IMR-90 (cell line): ENCODE measurements at regions not wholly inside any gene's neighbourhood (a gene's known extent, or its start where the extent isn't known, plus 50 kb on each side); places are given as distances from the start of the nearest gene placed in this dataset.

ENCODE experiments used
- ATAC-seq: fragments of 200-7000 bp; cut with Tn5 transposase; 2 replicates; pipeline ENCODE4 v1.9.1; 2020; ENCODE audit warnings: low read depth, mild to moderate bottlenecking, moderate library complexity
- BruUV-seq: library from RNA; stranded (reverse); fragments of 400-500 nt; replicated peaks from 2 replicates; lab custom pipeline; 2021; lab: Mats Ljungman, UMichigan
- CTCF ChIA-PET: fragments of 300-600 bp; formaldehyde crosslinking; extraction: SDS; loops from one replicate; lab custom pipeline; 2021; ENCODE audit warnings: antibody characterized with exemption; lab: Yijun Ruan, JAX
- POLR2A ChIA-PET: fragments of 300-600 bp; sonication (Branson Sonifier 250); formaldehyde crosslinking; loops from one replicate; lab custom pipeline; 2022; ENCODE audit warnings: antibody characterized with exemption; ENCODE audit not compliant: unreplicated experiment; lab: Charles Lee
- DNase-seq: peaks from one replicate; pipeline ENCODE4 v3.0.0; 2013
- H2AFZ ChIP-seq: replicated peaks from 2 replicates; pipeline ENCODE3; 2013; ENCODE audit warnings: low read length, mild to moderate bottlenecking; ENCODE audit not compliant: poor library complexity
- H2AK5ac ChIP-seq: 2 replicates; pipeline ENCODE4 v1.6.1; 2013; ENCODE audit warnings: low read depth, low read length, inconsistent platforms
- H2AK9ac ChIP-seq: replicated peaks from 2 replicates; pipeline ENCODE3; 2013; ENCODE audit warnings: mild to moderate bottlenecking, low read depth, low read length, moderate library complexity; ENCODE audit not compliant: poor library complexity
- H2BK120ac ChIP-seq: 2 replicates; pipeline ENCODE4 v1.6.1; 2013; ENCODE audit warnings: low read depth, low read length, inconsistent platforms
- H2BK15ac ChIP-seq: 3 replicates; pipeline ENCODE4 v1.6.1; 2013; ENCODE audit warnings: low read depth, low read length, inconsistent platforms
- H2BK20ac ChIP-seq: 2 replicates; pipeline ENCODE4 v1.6.1; 2013; ENCODE audit warnings: low read depth, mild to moderate bottlenecking, inconsistent platforms, low read length, moderate library complexity
- H2BK5ac ChIP-seq: 2 replicates; pipeline ENCODE4 v1.6.1; 2013; ENCODE audit warnings: mild to moderate bottlenecking, low read depth, low read length, inconsistent platforms; ENCODE audit not compliant: poor library complexity, severe bottlenecking
- H3K14ac ChIP-seq: replicated peaks from 2 replicates; pipeline ENCODE4 v1.6.1; 2013; ENCODE audit warnings: low read depth, low read length, inconsistent platforms
- H3K18ac ChIP-seq: 2 replicates; pipeline ENCODE4 v1.6.1; 2013; ENCODE audit warnings: low read depth, low read length, control low read depth
- H3K23ac ChIP-seq: 2 replicates; pipeline ENCODE4 v1.6.1; 2013; ENCODE audit warnings: low read depth, low read length, inconsistent platforms
- H3K27ac ChIP-seq: 2 replicates; pipeline ENCODE4 v1.5.1; 2013; ENCODE audit warnings: mild to moderate bottlenecking, control low read depth, low read length; ENCODE audit not compliant: insufficient read depth
- H3K27me3 ChIP-seq: 2 replicates; pipeline ENCODE4 v1.6.1; 2013; ENCODE audit warnings: low read length; ENCODE audit not compliant: control insufficient read depth, insufficient read depth
- H3K36me3 ChIP-seq: 2 replicates; pipeline ENCODE4 v1.6.1; 2013; ENCODE audit warnings: low read length, mixed read lengths; ENCODE audit not compliant: control insufficient read depth, insufficient read depth
- H3K4ac ChIP-seq: 2 replicates; pipeline ENCODE4 v1.6.1; 2013; ENCODE audit warnings: low read depth, low read length, inconsistent platforms
- H3K4me1 ChIP-seq: 2 replicates; pipeline ENCODE4 v1.6.1; 2013; ENCODE audit warnings: low read length, mixed read lengths; ENCODE audit not compliant: control insufficient read depth, insufficient read depth
- H3K4me2 ChIP-seq: 2 replicates; pipeline ENCODE4 v1.6.1; 2013; ENCODE audit warnings: low read depth, mild to moderate bottlenecking, control low read depth, low read length, moderate library complexity
- H3K4me3 ChIP-seq: 2 replicates; pipeline ENCODE4 v1.5.1; 2013; ENCODE audit warnings: low read depth, mild to moderate bottlenecking, control low read depth, low read length, moderate library complexity; ENCODE audit not compliant: insufficient read depth
- H3K56ac ChIP-seq: 2 replicates; pipeline ENCODE4 v1.6.1; 2013; ENCODE audit warnings: low read length, inconsistent platforms; ENCODE audit not compliant: insufficient read depth; ENCODE audit errors: extremely low read depth
- H3K79me1 ChIP-seq, 2 experiments: 2 replicates each; pipeline ENCODE4 v1.6.1; 2013; ENCODE audit warnings: low read length in 2 of 2, inconsistent platforms in 1 of 2, low read depth in 1 of 2
- H3K9ac ChIP-seq: 2 replicates; pipeline ENCODE4 v1.6.1; 2013; ENCODE audit warnings: low read depth, low read length, control low read depth
- H3K9me1 ChIP-seq: 2 replicates; pipeline ENCODE4 v1.6.1; 2013; ENCODE audit warnings: low read length, inconsistent platforms; ENCODE audit not compliant: insufficient read depth
- H3K9me3 ChIP-seq: 2 replicates; pipeline ENCODE4 v1.6.1; 2013; ENCODE audit warnings: low read length; ENCODE audit not compliant: control insufficient read depth, insufficient read depth
- H4K20me1 ChIP-seq: 2 replicates; pipeline ENCODE4 v1.6.1; 2013; ENCODE audit warnings: low read length, inconsistent platforms; ENCODE audit not compliant: insufficient read depth
- H4K5ac ChIP-seq: 2 replicates; pipeline ENCODE4 v1.6.1; 2013; ENCODE audit warnings: mild to moderate bottlenecking, low read depth, low read length, control low read depth
- H4K8ac ChIP-seq, 2 experiments: 2 replicates each; pipeline ENCODE4 v1.6.1; 2013; ENCODE audit warnings: low read depth in 2 of 2, low read length in 2 of 2, control low read depth in 1 of 2, inconsistent platforms in 1 of 2
- H4K91ac ChIP-seq: 2 replicates; pipeline ENCODE4 v1.6.1; 2013; ENCODE audit warnings: low read depth, low read length, inconsistent platforms; ENCODE audit not compliant: insufficient read depth
- BHLHE40 ChIP-seq: fragments of 150-350 bp; IDR thresholded peaks from 2 replicates; pipeline ENCODE4 v1.6.1; 2016; ENCODE audit warnings: mild to moderate bottlenecking, low read depth, low read length
- CEBPB ChIP-seq: IDR thresholded peaks from 2 replicates; pipeline ENCODE4 v1.6.1; 2012; ENCODE audit warnings: low read depth, low read length, improper control_type of control experiment
- CHD1 ChIP-seq: IDR thresholded peaks from 2 replicates; pipeline ENCODE4 v1.6.1; 2012; ENCODE audit warnings: low read depth, low read length, improper control_type of control experiment
- FOS ChIP-seq: fragments of 150-350 bp; IDR thresholded peaks from 2 replicates; pipeline ENCODE4 v1.6.1; 2016; ENCODE audit warnings: low read depth, low read length
- MAFK ChIP-seq: IDR thresholded peaks from 2 replicates; pipeline ENCODE4 v1.6.1; 2012; ENCODE audit warnings: low read depth, low read length, improper control_type of control experiment
- MAZ ChIP-seq: IDR thresholded peaks from 2 replicates; pipeline ENCODE4 v1.6.1; 2012; ENCODE audit warnings: low read depth, mild to moderate bottlenecking, low read length, improper control_type of control experiment, moderate library complexity, borderline replicate concordance
- MXI1 ChIP-seq: IDR thresholded peaks from 2 replicates; pipeline ENCODE4 v1.6.1; 2012; ENCODE audit warnings: low read depth, mild to moderate bottlenecking, low read length, moderate library complexity, borderline replicate concordance
- NFE2L2 ChIP-seq: fragments of 150-350 bp; IDR thresholded peaks from 2 replicates; pipeline ENCODE4 v1.6.1; 2016; ENCODE audit warnings: low read depth, mild to moderate bottlenecking, low read length
- POLR2A ChIP-seq: IDR thresholded peaks from 2 replicates; pipeline ENCODE4 v1.6.1; 2012; ENCODE audit warnings: mild to moderate bottlenecking, low read depth, low read length
- RAD21 ChIP-seq: IDR thresholded peaks from 2 replicates; pipeline ENCODE4 v1.6.1; 2012; ENCODE audit warnings: low read length, improper control_type of control experiment
- RCOR1 ChIP-seq: IDR thresholded peaks from 2 replicates; pipeline ENCODE4 v1.6.1; 2012; ENCODE audit warnings: mild to moderate bottlenecking, low read length, improper control_type of control experiment; ENCODE audit not compliant: insufficient replicate concordance
- RFX5 ChIP-seq: IDR thresholded peaks from 2 replicates; pipeline ENCODE4 v1.8.0; 2012; ENCODE audit warnings: low read depth, mild to moderate bottlenecking, low read length, moderate library complexity
- SMC3 ChIP-seq: fragments of 150-350 bp; IDR thresholded peaks from 2 replicates; pipeline ENCODE4 v1.6.1; 2016; ENCODE audit warnings: low read depth, mild to moderate bottlenecking, antibody characterized with exemption, low read length, moderate library complexity
- WGBS, 2 experiments: methylation state at CpG; one replicate each; pipeline versions ENCODE4 v1.1.5 to v1.1.7; 2013; ENCODE audit warnings: missing lambda C conversion rate in 2 of 2; ENCODE audit not compliant: insufficient read length in 1 of 2; ENCODE audit errors: extremely low coverage in 2 of 2; 5-methylcytosine and 5-hydroxymethylcytosine counted together
- dilution Hi-C: fragments of 300-500 bp; cut with HindIII; formaldehyde crosslinking; loops from one replicate; pipeline ENCODE4 v1.14.3; 2018; ENCODE audit warnings: low sequenced_read_pairs; ENCODE audit not compliant: unreplicated experiment
- in situ Hi-C: fragments of 300-500 bp; cut with MboI; formaldehyde crosslinking; loops from 3 replicates; pipeline ENCODE4 v1.14.3; 2019; ENCODE audit warnings: low sequenced_read_pairs, inconsistent platforms, mixed read lengths
- intact Hi-C: fragments of 100-400 bp; cut with micrococcal nuclease; formaldehyde crosslinking; loops from 2 replicates; pipeline ENCODE4 v1.10.0; 2022
- TF ChIP-seq, protein P1 (sequence below): fragments of 150-350 bp; IDR thresholded peaks from 2 replicates; pipeline ENCODE4 v1.6.1; 2017; ENCODE audit warnings: mild to moderate bottlenecking, antibody characterized with exemption, low read length, low read depth
- TF ChIP-seq, protein P2 (sequence below): conservative IDR thresholded peaks from 2 replicates; pipeline ENCODE4 v1.5.1; 2012; ENCODE audit warnings: mild to moderate bottlenecking, low read depth, low read length, improper control_type of control experiment
- TF ChIP-seq, protein P3 (sequence below): fragments of 150-350 bp; IDR thresholded peaks from 2 replicates; pipeline ENCODE4 v1.6.1; 2016; ENCODE audit warnings: low read depth, mild to moderate bottlenecking, low read length, moderate library complexity, borderline replicate concordance

DNA sequence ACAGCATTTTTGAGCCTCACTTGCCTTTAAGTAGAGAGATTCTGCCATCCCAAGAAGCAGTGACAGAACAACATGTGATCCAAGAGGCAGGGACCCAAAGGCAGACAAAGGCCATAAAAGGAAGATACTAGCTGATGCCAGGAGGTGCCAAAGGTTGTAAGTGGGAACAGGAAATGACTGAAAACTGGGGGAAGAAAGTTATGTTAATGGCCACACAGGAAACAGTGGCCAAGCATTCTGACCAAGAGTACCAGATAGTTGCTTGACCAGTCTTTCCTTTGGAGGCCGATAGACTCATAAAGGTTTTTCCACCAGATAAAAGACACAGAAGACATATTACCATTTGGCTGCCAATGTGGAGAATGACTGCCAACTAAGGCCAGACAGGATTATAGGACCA, 274.5 kb upstream of the PEX5L start:
- dilution Hi-C loops: no loop called here
- no TSS peak for BruUV-seq
- intact Hi-C loops: no loop called here

More for the DNA sequence above, 274.5 kb upstream of the PEX5L start:
- Histone ChIP-seq H3K14ac (no peak overlapping the region), H4K91ac (no peak overlapping the region), H2BK5ac (no peak overlapping the region), H3K56ac (no peak overlapping the region), H3K23ac (no peak overlapping the region), H2BK120ac (no peak overlapping the region), H3K9ac (no peak overlapping the region), H2BK15ac (no peak overlapping the region), H3K4me1 (no peaks in the 10 kb centered on the region), H3K4me3 (no peak overlapping the region), H4K8ac (no peak overlapping the region), H3K27me3 (no peaks in the 10 kb centered on the region), H2AK5ac (no peak overlapping the region), H3K4me2 (no peak overlapping the region), H3K36me3 (no peaks in the 10 kb centered on the region), H3K4ac (no peak overlapping the region), H3K9me3 (no peaks in the 10 kb centered on the region), H2AK9ac (no peak overlapping the region), H2AFZ (no peak overlapping the region), H3K18ac (no peak overlapping the region), H4K20me1 (no peaks in the 10 kb centered on the region), H3K79me1 (no peaks in the 10 kb centered on the region), H2BK20ac (no peak overlapping the region), H3K9me1 (no peaks in the 10 kb centered on the region), H3K27ac (no peak overlapping the region), H4K5ac (no peak overlapping the region)
- CTCF ChIA-PET: no interaction called here
- DNase-seq (no peak), ATAC-seq (no peak)
- in situ Hi-C loops: no loop called here
- POLR2A ChIA-PET: no interaction called here
- WGBS, 2 experiments: no CpG with 5 or more reads among the region's 1 CpG
- TF ChIP-seq SMC3 (no peak), NFE2L2 (no peak), MAFK (no peak), MXI1 (no peak), POLR2A (no peak), RFX5 (no peak), MAZ (no peak), BHLHE40 (no peak), CEBPB (no peak), RCOR1 (no peak), RAD21 (no peak), CHD1 (no peak), FOS (no peak)
- TF ChIP-seq, protein P1, sequence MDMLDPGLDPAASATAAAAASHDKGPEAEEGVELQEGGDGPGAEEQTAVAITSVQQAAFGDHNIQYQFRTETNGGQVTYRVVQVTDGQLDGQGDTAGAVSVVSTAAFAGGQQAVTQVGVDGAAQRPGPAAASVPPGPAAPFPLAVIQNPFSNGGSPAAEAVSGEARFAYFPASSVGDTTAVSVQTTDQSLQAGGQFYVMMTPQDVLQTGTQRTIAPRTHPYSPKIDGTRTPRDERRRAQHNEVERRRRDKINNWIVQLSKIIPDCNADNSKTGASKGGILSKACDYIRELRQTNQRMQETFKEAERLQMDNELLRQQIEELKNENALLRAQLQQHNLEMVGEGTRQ: no peak
- TF ChIP-seq, protein P2, sequence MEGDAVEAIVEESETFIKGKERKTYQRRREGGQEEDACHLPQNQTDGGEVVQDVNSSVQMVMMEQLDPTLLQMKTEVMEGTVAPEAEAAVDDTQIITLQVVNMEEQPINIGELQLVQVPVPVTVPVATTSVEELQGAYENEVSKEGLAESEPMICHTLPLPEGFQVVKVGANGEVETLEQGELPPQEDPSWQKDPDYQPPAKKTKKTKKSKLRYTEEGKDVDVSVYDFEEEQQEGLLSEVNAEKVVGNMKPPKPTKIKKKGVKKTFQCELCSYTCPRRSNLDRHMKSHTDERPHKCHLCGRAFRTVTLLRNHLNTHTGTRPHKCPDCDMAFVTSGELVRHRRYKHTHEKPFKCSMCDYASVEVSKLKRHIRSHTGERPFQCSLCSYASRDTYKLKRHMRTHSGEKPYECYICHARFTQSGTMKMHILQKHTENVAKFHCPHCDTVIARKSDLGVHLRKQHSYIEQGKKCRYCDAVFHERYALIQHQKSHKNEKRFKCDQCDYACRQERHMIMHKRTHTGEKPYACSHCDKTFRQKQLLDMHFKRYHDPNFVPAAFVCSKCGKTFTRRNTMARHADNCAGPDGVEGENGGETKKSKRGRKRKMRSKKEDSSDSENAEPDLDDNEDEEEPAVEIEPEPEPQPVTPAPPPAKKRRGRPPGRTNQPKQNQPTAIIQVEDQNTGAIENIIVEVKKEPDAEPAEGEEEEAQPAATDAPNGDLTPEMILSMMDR: no peak
- TF ChIP-seq, protein P3, sequence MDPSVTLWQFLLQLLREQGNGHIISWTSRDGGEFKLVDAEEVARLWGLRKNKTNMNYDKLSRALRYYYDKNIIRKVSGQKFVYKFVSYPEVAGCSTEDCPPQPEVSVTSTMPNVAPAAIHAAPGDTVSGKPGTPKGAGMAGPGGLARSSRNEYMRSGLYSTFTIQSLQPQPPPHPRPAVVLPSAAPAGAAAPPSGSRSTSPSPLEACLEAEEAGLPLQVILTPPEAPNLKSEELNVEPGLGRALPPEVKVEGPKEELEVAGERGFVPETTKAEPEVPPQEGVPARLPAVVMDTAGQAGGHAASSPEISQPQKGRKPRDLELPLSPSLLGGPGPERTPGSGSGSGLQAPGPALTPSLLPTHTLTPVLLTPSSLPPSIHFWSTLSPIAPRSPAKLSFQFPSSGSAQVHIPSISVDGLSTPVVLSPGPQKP: no peak
